ENCODE measurements at regions not wholly inside any gene's neighbourhood (a gene's known extent, or its start where the extent isn't known, plus 50 kb on each side); places are given as distances from the start of the nearest gene placed in this dataset.

- POLR2A ChIA-PET, result no interaction called here
- H3K4me1 ChIP-seq (ENCODE audit: control insufficient read depth in 1 of 2, insufficient read depth in 2 of 2, low read depth in 1 of 2, low read length in 1 of 2), result peaks cover 4 to 44% of the 10 kb centered on the region in 2 experiments
Observed at GRCh38 chr4:13984991-13985800, 357.7 kb upstream of the BOD1L1 start.

GRCh38 chr4:13985837-13986236 lies 358.3 kb upstream of the BOD1L1 start:
- H3K9me2 ChIP-seq, result no peaks in the 10 kb centered on the region
- ChIA-PET POLR2A (no interaction called here), CTCF (interaction anchor here (1.2 kb wide), 2 partner anchors 10 to 331 kb away, joined by 3 read pairs; no protein-coding TSS in a partner anchor)
- H3K27me3 ChIP-seq (ENCODE audit: insufficient read depth), result no peaks in the 10 kb centered on the region
- no peak overlapping the region for H3K9ac ChIP-seq
- no peaks in the 10 kb centered on the region for H3K36me3 ChIP-seq (replicated peaks in 1 of 2; ENCODE audit: control insufficient read depth in 1 of 2, insufficient read depth in 2 of 2, low read length in 1 of 2)
- 80% methylated on average over 3 of the region's 3 CpGs for WGBS (ENCODE audit: low lambda C conversion rate)
- peaks cover 4 to 46% of the 10 kb centered on the region in 2 experiments for H3K4me1 ChIP-seq (ENCODE audit: control insufficient read depth in 1 of 2, insufficient read depth in 2 of 2, low read depth in 1 of 2, low read length in 1 of 2)
- no peak overlapping the region for H3K4me2 ChIP-seq
- H2AFZ ChIP-seq (ENCODE audit: low read depth), result no peak overlapping the region; the same call in 1 of the 2 replicates
- DNase-seq, result no peak
- H3K9me3 ChIP-seq, result no peaks in the 10 kb centered on the region
- peaks cover 28% of the 10 kb centered on the region for H3F3A ChIP-seq (replicated peaks; ENCODE audit: insufficient read depth)
- no peak overlapping the region for H3K4me3 ChIP-seq (ENCODE audit: low read depth in 2 of 2, low read length in 1 of 2)
- no peak for TF ChIP-seq GABPA (IDR thresholded peaks at IDR 0.05; ENCODE audit: low read depth)
- TF ChIP-seq USF2 (IDR thresholded peaks at IDR 0.05; ENCODE audit: borderline replicate concordance, low read depth, low read length), result no peak
- no peak for TF ChIP-seq IRF3 (IDR thresholded peaks at IDR 0.05; ENCODE audit: low read depth, low read length)
- no peak for TF ChIP-seq RFX5 (IDR thresholded peaks at IDR 0.05; ENCODE audit: low read length)
- TF ChIP-seq ZBTB33 (IDR thresholded peaks at IDR 0.05; ENCODE audit: borderline replicate concordance, low read depth), result no peak
- TF ChIP-seq PBX3 (IDR thresholded peaks at IDR 0.05), result no peak
- TF ChIP-seq FOXJ3 (CRISPR knock-in tag; IDR thresholded peaks at IDR 0.05), result no peak
- TF ChIP-seq SIN3A (IDR thresholded peaks at IDR 0.05; ENCODE audit: borderline replicate concordance, low read depth, low read length), result no peak
- no peak for TF ChIP-seq EZH2phosphoT487 (IDR thresholded peaks at IDR 0.05; ENCODE audit: borderline replicate concordance, low read depth)
- no peak for TF ChIP-seq NFIC (IDR thresholded peaks at IDR 0.05; ENCODE audit: borderline replicate concordance)
- peak overlapping the region in 1 of 2 experiments; percentile 53; a peak in 1 of 4 replicates for H3K27ac ChIP-seq (ENCODE audit: low read depth in 2 of 2, low read length in 1 of 2)
- no peaks in the 10 kb centered on the region for H4K20me1 ChIP-seq (ENCODE audit: insufficient read depth)
- H3K79me2 ChIP-seq (ENCODE audit: insufficient read depth), result no peaks in the 10 kb centered on the region

More at GRCh38 chr4:13984991-13985800, 357.7 kb upstream of the BOD1L1 start:
- no peak for TF ChIP-seq POLR2AphosphoS5 (IDR thresholded peaks at IDR 0.05; ENCODE audit: low read depth, low read length)
- no peak for TF ChIP-seq PBX3 (IDR thresholded peaks at IDR 0.05)
- no peak for TF ChIP-seq MEF2A (IDR thresholded peaks at IDR 0.05; ENCODE audit: borderline replicate concordance, low read depth)
- TF ChIP-seq TCF12 (IDR thresholded peaks at IDR 0.05), result no peak
- no peak for TF ChIP-seq JUND (IDR thresholded peaks at IDR 0.05)
- no peak for TF ChIP-seq SIN3A (IDR thresholded peaks at IDR 0.05; ENCODE audit: borderline replicate concordance, low read depth, low read length)
- no peak for TF ChIP-seq RXRA (IDR thresholded peaks at IDR 0.05; ENCODE audit: borderline replicate concordance, low read depth)
- TF ChIP-seq ELF1 (IDR thresholded peaks at IDR 0.05), result no peak
- no peak for TF ChIP-seq EP300 (IDR thresholded peaks at IDR 0.05; ENCODE audit: borderline replicate concordance in 1 of 2, low read depth in 1 of 2, low read length in 1 of 2)
- TF ChIP-seq TEAD4 (IDR thresholded peaks at IDR 0.05; ENCODE audit: borderline replicate concordance, insufficient read depth), result no peak
- no peak for TF ChIP-seq CHD2 (IDR thresholded peaks at IDR 0.05; ENCODE audit: low read length, partially characterized antibody)
- no peak for TF ChIP-seq MXI1 (IDR thresholded peaks at IDR 0.05; ENCODE audit: low read depth, low read length)
- no peak for TF ChIP-seq FOXJ3 (CRISPR knock-in tag; IDR thresholded peaks at IDR 0.05)
- no peak for TF ChIP-seq MAX (IDR thresholded peaks at IDR 0.05; ENCODE audit: low read depth)
- no peak for TF ChIP-seq RFX5 (IDR thresholded peaks at IDR 0.05; ENCODE audit: low read length)
- no peak for TF ChIP-seq TAF1 (IDR thresholded peaks at IDR 0.05; ENCODE audit: borderline replicate concordance, low read depth, low read length)
- no peak for TF ChIP-seq YY1 (IDR thresholded peaks at IDR 0.05; ENCODE audit: low read depth)
- Histone ChIP-seq H3K36me3 (replicated peaks in 1 of 2; ENCODE audit: control insufficient read depth in 1 of 2, insufficient read depth in 2 of 2, low read length in 1 of 2) (no peaks in the 10 kb centered on the region), H3K4me2 (no peak overlapping the region), H3K27ac (ENCODE audit: low read depth in 2 of 2, low read length in 1 of 2) (peak overlapping the region in 1 of 2 experiments; percentile 53; a peak in 2 of 4 replicates), H2AFZ (ENCODE audit: low read depth) (no peak overlapping the region), H3K9me2 (no peaks in the 10 kb centered on the region), H4K20me1 (ENCODE audit: insufficient read depth) (no peaks in the 10 kb centered on the region), H3K27me3 (ENCODE audit: insufficient read depth) (no peaks in the 10 kb centered on the region), H3K79me2 (ENCODE audit: insufficient read depth) (no peaks in the 10 kb centered on the region), H3F3A (replicated peaks; ENCODE audit: insufficient read depth) (peaks cover 26% of the 10 kb centered on the region), H3K9ac (no peak overlapping the region), H3K9me3 (no peaks in the 10 kb centered on the region), H3K4me3 (ENCODE audit: low read depth in 2 of 2, low read length in 1 of 2) (no peak overlapping the region)
- no peak for DNase-seq
- WGBS (ENCODE audit: low lambda C conversion rate), result 61% methylated on average over 3 of the region's 3 CpGs
- CTCF ChIA-PET, result interaction anchor here (1.2 kb wide), 1 partner anchor 330 kb away, joined by 3 read pairs; no protein-coding TSS in a partner anchor

All from SK-N-SH (cell line).